Memory B cell (primary cell): ENCODE measurements at regions not wholly inside any gene's neighbourhood (a gene's known extent, or its start where the extent isn't known, plus 50 kb on each side); places are given as distances from the start of the nearest gene placed in this dataset.
"Not testable (repeated sequence)": the region's sequence is repeated elsewhere in the genome, so short reads cannot be mapped to it uniquely, and the experiment has no call there.

Source experiments
- ATAC-seq: fragments of 150-1000 bp; cut with Tn5 transposase; 2 replicates; pipeline ENCODE4 v1.10.0; 2021; ENCODE audit warnings: low read depth, mild to moderate bottlenecking, moderate library complexity
- DNase-seq, 2 donors: peaks; one replicate each; pipeline ENCODE4 v3.0.0; 2022; ENCODE audit warnings: low spot score in 2 of 2
- H3K27ac Mint-ChIP-seq: one replicate; pipeline ENCODE4 v1.8.0; 2022; ENCODE audit warnings: mild to moderate bottlenecking, moderate library complexity, mixed read lengths
- H3K27me3 Mint-ChIP-seq: one replicate; pipeline ENCODE4 v1.8.0; 2022; ENCODE audit warnings: mixed read lengths
- H3K36me3 Mint-ChIP-seq: one replicate; pipeline ENCODE4 v1.8.0; 2022; ENCODE audit warnings: mild to moderate bottlenecking, mixed read lengths
- H3K4me1 Mint-ChIP-seq: one replicate; pipeline ENCODE4 v1.8.0; 2022; ENCODE audit warnings: mixed read lengths
- H3K4me3 Mint-ChIP-seq: one replicate; pipeline ENCODE4 v1.8.0; 2022; ENCODE audit warnings: mild to moderate bottlenecking, moderate library complexity, mixed read lengths
- H3K9me3 Mint-ChIP-seq: one replicate; pipeline ENCODE4 v1.8.0; 2022; ENCODE audit warnings: mixed read lengths

GRCh38 chr6:68128211-68128610, 506.9 kb upstream of the ADGRB3 start:
- ATAC-seq: no peak
- Mint-ChIP-seq H3K27me3 (no peaks in the 10 kb centered on the region), H3K9me3 (peaks cover 2% of the 10 kb centered on the region), H3K36me3 (no peaks in the 10 kb centered on the region), H3K4me3 (no peak overlapping the region), H3K27ac (peak overlapping the region; percentile 17), H3K4me1 (no peaks in the 10 kb centered on the region)
- DNase-seq: no peak

- no peak for ATAC-seq
- peaks cover 9% of the 10 kb centered on the region for H3K9me3 Mint-ChIP-seq
- H3K4me1 Mint-ChIP-seq: no peaks in the 10 kb centered on the region
- no peak for DNase-seq
- no peak overlapping the region for H3K27ac Mint-ChIP-seq
- peaks cover 2% of the 10 kb centered on the region for H3K36me3 Mint-ChIP-seq
- no peak overlapping the region for H3K4me3 Mint-ChIP-seq
- H3K27me3 Mint-ChIP-seq: no peaks in the 10 kb centered on the region
Observed at GRCh38 chr6:68127074-68127473, 508.0 kb upstream of the ADGRB3 start.

GRCh38 chr6:68126089-68126749, 508.9 kb upstream of the ADGRB3 start:
- ATAC-seq: no peak
- no peak for DNase-seq
- peaks cover 13% of the 10 kb centered on the region for H3K9me3 Mint-ChIP-seq
- H3K27me3 Mint-ChIP-seq: no peaks in the 10 kb centered on the region
- H3K36me3 Mint-ChIP-seq: peaks cover 2% of the 10 kb centered on the region
- no peak overlapping the region for H3K4me3 Mint-ChIP-seq
- H3K4me1 Mint-ChIP-seq: no peaks in the 10 kb centered on the region
- H3K27ac Mint-ChIP-seq: no peak overlapping the region

- H3K27me3 Mint-ChIP-seq, DNase-seq, H3K4me3 Mint-ChIP-seq, H3K36me3 Mint-ChIP-seq, H3K4me1 Mint-ChIP-seq, ATAC-seq, H3K27ac Mint-ChIP-seq: not testable (repeated sequence)
- H3K9me3 Mint-ChIP-seq: peaks cover 17% of the 10 kb centered on the region
Observed at GRCh38 chr6:68122975-68123374, 512.1 kb upstream of the ADGRB3 start.

GRCh38 chr6:68122032-68122431, 513.0 kb upstream of the ADGRB3 start:
- H3K9me3 Mint-ChIP-seq: peaks cover 17% of the 10 kb centered on the region
- no peak overlapping the region for H3K27ac Mint-ChIP-seq
- DNase-seq (no peak), ATAC-seq (no peak)
- H3K4me3 Mint-ChIP-seq: no peak overlapping the region
- no peaks in the 10 kb centered on the region for H3K27me3 Mint-ChIP-seq
- peaks cover 2% of the 10 kb centered on the region for H3K36me3 Mint-ChIP-seq
- no peaks in the 10 kb centered on the region for H3K4me1 Mint-ChIP-seq

- not testable (repeated sequence) for H3K4me3 Mint-ChIP-seq, DNase-seq, ATAC-seq, H3K36me3 Mint-ChIP-seq, H3K27me3 Mint-ChIP-seq, H3K27ac Mint-ChIP-seq, H3K4me1 Mint-ChIP-seq
- H3K9me3 Mint-ChIP-seq: peaks cover 17% of the 10 kb centered on the region
Observed at GRCh38 chr6:68120954-68121353, 514.1 kb upstream of the ADGRB3 start.

GRCh38 chr6:68114463-68115047, 520.5 kb upstream of the ADGRB3 start:
- Mint-ChIP-seq H3K9me3 (peaks cover 2% of the 10 kb centered on the region), H3K4me3 (no peak overlapping the region), H3K36me3 (no peaks in the 10 kb centered on the region), H3K4me1 (no peaks in the 10 kb centered on the region), H3K27me3 (no peaks in the 10 kb centered on the region), H3K27ac (no peak overlapping the region)
- ATAC-seq (no peak), DNase-seq (no peak)

- H3K27me3 Mint-ChIP-seq: no peaks in the 10 kb centered on the region
- H3K36me3 Mint-ChIP-seq: no peaks in the 10 kb centered on the region
- peaks cover 3% of the 10 kb centered on the region for H3K9me3 Mint-ChIP-seq
- H3K4me1 Mint-ChIP-seq: no peaks in the 10 kb centered on the region
- no peak for ATAC-seq
- H3K27ac Mint-ChIP-seq: no peak overlapping the region
- DNase-seq: no peak
- no peak overlapping the region for H3K4me3 Mint-ChIP-seq
Observed at GRCh38 chr6:68108233-68108835, 526.7 kb upstream of the ADGRB3 start.

GRCh38 chr6:68094070-68094469, 541.0 kb upstream of the ADGRB3 start:
- no peaks in the 10 kb centered on the region for H3K27me3 Mint-ChIP-seq
- DNase-seq (no peak), ATAC-seq (peak; percentile 29)
- H3K36me3 Mint-ChIP-seq: no peaks in the 10 kb centered on the region
- no peaks in the 10 kb centered on the region for H3K4me1 Mint-ChIP-seq
- H3K4me3 Mint-ChIP-seq: no peak overlapping the region
- H3K27ac Mint-ChIP-seq: no peak overlapping the region
- H3K9me3 Mint-ChIP-seq: peaks cover 2% of the 10 kb centered on the region

- H3K4me3 Mint-ChIP-seq: no peak overlapping the region
- no peaks in the 10 kb centered on the region for H3K4me1 Mint-ChIP-seq
- DNase-seq (no peak), ATAC-seq (peak; percentile 70)
- no peak overlapping the region for H3K27ac Mint-ChIP-seq
- H3K9me3 Mint-ChIP-seq: peaks cover 3% of the 10 kb centered on the region
- no peaks in the 10 kb centered on the region for H3K27me3 Mint-ChIP-seq
- H3K36me3 Mint-ChIP-seq: no peaks in the 10 kb centered on the region
Observed at GRCh38 chr6:68087399-68088133, 547.5 kb upstream of the ADGRB3 start.

GRCh38 chr6:68086199-68086598, 548.9 kb upstream of the ADGRB3 start:
- DNase-seq (no peak), ATAC-seq (peak; percentile 39)
- Mint-ChIP-seq H3K4me3 (no peak overlapping the region), H3K4me1 (no peaks in the 10 kb centered on the region), H3K27me3 (no peaks in the 10 kb centered on the region), H3K36me3 (no peaks in the 10 kb centered on the region), H3K27ac (no peak overlapping the region), H3K9me3 (peaks cover 3% of the 10 kb centered on the region)

- not testable (repeated sequence) for H3K27me3 Mint-ChIP-seq, H3K9me3 Mint-ChIP-seq, ATAC-seq, H3K36me3 Mint-ChIP-seq, H3K27ac Mint-ChIP-seq, H3K4me3 Mint-ChIP-seq, DNase-seq, H3K4me1 Mint-ChIP-seq
Observed at GRCh38 chr6:68085599-68085998, 549.5 kb upstream of the ADGRB3 start.

GRCh38 chr6:68082086-68082485, 553.0 kb upstream of the ADGRB3 start:
- Mint-ChIP-seq H3K36me3 (no peaks in the 10 kb centered on the region), H3K27me3 (no peaks in the 10 kb centered on the region), H3K4me1 (no peaks in the 10 kb centered on the region), H3K9me3 (peaks cover 5% of the 10 kb centered on the region), H3K27ac (no peak overlapping the region), H3K4me3 (no peak overlapping the region)
- ATAC-seq (no peak), DNase-seq (no peak)

GRCh38 chr6:68080074-68080473, 555.0 kb upstream of the ADGRB3 start:
- Mint-ChIP-seq H3K4me1 (no peaks in the 10 kb centered on the region), H3K27me3 (no peaks in the 10 kb centered on the region), H3K27ac (no peak overlapping the region), H3K36me3 (no peaks in the 10 kb centered on the region), H3K9me3 (peaks cover 5% of the 10 kb centered on the region), H3K4me3 (no peak overlapping the region)
- ATAC-seq: no peak
- no peak for DNase-seq
